HG02981 (cell line): ENCODE measurements at regions not wholly inside any gene's neighbourhood (a gene's known extent, or its start where the extent isn't known, plus 50 kb on each side); places are given as distances from the start of the nearest gene placed in this dataset.

Experiments
- ATAC-seq: cut with Tn5 transposase; IDR thresholded peaks from one replicate; pipeline ENCODE4 v1.9.1; 2021; ENCODE audit warnings: mild to moderate bottlenecking, moderate library complexity; ENCODE audit not compliant: unreplicated experiment

DNA sequence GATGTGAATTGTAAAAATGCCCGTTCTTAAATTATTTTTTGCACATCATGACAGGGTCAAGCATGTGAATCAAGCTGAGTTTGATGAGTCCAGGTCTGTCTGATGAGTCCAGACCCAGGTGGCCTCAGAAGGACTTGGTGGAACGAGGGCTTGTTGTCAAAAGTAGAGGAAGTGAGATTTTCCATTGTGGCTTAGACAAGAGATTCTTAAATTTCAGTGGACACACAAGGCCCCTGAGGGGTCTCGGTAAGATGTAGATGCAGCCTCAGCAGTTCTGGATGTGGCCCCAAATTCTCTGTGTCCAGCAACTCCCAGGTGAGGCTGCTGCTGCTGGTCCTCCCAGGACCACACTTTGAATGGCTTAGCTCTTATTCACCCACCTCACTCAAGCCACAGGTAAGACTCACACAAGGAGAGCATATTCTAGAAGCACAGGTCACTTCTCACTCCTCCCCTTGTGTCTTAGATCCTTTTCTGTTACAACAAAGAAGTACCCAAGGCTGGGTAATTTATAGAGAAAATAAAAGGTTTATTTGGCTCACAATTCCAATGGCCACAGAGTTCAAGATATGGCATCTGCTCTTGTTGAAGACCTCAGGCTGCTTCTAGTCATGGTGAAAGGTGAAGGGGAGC, 98.8 kb downstream of the GGTLC2 start:
- ATAC-seq: no peak

DNA sequence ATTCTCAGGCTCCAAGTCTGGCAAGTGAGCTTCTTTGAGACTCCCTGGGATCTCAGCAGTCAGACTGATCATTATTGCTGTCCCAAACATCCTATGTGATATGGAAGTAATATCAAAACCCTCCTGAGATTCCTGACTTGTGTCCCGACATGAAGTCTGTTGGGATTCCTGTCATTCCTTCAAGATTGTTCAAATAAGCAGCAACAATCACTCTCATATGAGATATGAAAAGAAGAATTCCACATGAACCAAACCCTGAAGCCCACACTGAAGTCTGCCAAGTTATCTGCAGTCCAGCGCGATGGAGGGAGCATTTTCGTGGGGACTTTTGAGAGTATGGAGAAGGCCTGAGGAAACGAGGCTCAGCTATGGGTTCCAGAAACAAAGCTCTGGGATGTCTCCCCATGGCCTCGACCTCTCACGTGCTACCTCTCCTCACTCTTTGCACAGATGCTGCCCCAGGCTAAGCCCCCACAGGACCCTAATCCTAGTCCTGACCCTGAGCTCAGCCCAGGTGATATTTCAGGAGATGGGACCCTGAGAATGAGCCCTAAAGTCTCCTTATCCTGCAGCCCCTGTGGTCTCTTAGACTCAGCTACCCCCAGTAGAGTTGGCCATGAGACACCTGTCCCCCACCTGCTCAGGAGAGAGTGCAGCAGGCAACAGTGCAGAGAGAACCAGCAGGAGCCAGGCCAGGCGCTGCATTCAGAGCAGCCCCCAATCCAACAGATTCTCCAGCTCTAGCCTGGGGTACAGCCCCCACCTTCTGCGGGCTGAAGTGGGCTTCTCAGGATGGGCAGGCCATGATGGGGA, 100.2 kb downstream of the GGTLC2 start:
- ATAC-seq: no peak

DNA sequence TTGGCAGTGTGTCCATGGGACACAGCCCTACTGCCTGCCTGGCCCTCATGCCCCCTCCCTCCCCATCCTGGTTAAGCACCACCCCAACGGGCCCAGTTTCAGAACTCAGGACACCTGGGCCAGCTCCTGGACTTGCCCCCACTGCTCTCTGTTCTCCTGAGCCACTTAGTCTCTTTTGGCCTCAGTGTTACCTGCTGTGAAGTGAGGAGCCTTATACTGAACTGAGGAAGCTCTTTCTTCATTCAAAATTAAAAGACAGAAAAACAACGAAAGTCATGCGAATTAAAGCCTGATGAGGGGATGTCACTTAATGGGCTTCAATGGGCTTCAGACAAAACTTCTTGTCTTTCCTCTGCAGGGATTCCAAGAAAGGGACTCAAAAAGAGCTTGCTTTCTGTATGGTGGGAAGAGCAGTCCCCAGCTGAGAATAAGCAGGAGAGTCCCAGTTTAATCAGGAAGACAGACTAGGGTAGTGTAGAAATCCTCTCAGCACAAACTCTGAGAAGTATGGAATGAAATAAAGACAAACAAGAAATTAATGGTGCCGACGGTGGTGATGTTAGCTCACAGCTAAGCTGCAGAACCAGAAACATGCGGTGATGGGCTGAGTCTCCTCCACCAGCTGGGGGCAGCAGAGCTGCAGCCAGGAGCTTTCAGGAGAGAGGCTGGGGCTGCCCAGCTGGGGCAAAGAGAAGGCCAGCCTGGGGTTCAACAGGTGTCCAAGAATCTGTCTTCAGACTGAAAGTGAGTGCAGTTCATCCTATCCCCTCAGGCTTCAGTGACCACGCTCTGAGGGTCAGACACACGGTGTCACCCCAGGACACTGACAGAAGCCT, 101.0 kb downstream of the GGTLC2 start:
- no peak for ATAC-seq

DNA sequence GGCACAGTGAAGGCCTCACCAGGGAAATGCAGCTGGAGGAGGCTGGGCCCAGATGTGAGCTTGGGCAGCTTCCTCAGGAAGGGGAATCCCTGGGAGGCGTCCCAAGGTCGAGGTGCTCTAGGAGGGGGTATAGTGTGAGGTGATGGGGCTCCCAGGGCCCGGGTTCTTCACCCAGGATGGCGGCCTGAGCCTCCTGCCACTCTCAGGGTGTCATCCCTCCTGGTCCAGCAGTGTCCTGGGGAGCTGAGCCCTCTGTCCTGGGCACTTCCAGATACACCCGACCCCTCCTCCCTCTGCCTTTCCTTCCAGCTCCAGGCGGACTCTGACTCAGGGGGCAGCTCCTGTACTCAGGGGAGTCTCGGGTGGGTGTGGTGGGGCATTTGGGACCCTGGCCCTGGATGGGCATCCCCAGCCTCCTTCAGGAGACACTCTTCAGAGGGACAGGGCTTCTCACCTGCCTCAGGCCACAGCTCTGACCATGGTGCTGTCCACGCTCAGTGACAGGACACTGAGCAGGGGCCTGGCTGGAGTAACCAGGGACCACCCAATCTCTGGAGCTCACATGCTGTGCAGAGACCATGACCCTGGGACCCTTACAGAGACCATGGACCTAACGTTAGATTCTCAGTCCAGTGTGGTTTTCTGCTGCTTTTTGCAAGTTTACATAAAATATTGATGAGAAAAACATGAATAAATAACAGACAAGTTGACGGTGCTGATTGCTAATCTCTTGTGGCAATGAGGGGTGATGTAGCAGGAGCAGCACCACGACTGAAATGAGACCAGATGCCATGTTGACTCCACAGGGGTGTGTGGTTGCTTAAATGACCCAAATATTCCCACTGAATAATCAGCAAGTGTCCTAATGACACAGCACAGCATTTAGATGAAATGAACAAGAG, 101.9 kb downstream of the GGTLC2 start:
- no peak for ATAC-seq

DNA sequence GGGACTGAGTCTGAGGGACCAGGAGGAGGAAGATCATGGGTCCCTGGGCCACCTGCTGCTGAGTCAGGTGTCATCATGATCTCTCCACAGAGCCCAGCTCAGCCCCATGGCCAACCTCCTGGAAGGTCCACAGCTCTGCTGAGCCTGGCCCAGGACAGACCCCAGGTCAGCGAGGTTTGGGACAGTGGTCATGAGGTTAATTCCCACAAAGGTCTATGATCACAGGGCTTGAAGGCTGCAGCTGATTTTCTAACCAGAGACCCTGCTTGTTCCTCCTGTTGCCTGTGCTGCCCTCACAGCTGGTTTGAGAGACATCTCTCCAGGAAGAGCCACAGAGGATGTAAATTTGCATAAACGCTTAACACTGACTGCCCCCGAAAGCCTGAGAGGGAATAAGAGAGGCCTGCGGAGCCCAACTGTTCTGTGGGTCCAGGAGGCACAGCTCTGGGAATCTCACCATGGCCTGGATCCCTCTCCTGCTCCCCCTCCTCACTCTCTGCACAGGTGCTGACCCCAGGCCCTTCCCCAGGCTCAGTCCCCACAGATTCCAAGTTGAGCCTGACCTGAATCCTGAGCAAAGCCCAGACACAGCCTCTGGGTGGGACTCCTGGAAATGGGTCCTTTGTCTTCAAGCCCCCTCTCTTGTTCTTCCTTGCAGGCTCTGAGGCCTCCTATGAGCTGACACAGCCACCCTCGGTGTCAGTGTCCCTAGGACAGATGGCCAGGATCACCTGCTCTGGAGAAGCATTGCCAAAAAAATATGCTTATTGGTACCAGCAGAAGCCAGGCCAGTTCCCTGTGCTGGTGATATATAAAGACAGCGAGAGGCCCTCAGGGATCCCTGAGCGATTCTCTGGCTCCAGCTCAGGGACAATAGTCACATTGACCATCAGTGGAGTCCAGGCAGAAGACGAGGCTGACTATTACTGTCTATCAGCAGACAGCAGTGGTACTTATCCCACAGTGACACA, 102.8 kb downstream of the GGTLC2 start:
- no peak for ATAC-seq

DNA sequence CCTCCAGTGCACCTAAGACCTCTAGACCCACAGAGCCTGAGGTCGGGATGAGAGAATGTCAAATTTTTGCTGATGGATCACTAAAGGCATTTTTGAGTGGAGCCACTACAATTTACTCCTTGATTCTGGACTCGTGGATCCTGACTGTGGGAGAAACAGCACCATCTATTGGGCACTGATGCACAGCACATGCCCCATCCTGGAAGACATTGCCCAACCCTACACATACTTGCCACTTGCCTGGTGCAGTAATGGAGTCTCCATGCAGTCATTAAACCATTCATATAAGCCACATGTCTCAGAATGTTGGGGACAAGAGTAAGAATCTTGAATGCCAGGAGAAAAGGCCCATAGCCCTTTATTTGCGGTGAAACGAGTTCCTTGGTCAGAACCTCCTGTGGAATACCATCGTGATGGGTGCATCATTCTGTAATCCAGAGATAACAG, 103.9 kb downstream of the GGTLC2 start:
- no peak for ATAC-seq

DNA sequence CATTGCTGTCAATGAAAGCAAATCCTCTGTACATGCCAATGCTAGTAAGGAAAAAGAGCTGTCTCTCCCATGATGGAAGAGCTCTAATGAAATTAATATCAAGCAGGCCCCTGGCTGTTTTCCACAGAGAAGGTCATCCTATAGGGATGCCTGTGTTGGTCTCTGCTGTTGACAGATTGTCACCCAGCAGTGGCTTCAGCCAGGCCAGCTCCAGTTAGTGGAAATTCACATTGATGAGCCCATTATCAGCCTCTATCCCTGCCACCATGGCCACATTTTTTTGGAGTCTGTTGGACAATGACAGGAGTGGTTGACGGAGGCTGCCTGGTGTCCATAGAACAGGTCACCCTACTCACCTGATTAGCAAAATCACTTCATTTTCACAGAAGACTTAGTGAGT, 104.3 kb downstream of the GGTLC2 start:
- no peak for ATAC-seq

DNA sequence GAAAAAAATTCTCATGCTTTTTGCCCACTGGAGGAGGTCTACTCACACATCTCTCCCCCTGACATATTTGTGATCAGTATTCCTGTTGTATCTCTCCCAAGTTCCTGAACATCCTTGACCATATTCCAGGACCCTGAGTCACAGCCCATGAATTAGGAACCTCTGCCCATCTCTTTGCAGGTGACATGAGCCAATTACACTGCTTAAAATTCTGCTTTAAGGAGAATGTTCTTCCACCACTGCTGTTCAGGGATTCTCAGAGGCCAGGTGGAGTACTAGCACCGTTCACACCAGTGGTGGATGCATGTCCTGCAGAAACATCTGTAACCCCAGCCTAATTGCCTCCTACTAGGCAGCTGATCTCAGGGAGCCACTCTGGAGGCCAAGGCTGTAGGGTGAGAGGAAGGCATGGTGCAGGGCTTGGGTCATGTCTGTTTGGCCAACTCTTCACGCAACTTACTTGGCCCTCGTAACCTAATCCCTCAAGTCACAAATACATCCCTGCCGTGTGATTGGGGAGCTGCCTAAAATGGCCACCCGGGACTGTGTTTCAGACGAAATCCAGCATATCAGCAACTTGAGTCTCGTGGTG, 104.8 kb downstream of the GGTLC2 start:
- ATAC-seq: no peak

DNA sequence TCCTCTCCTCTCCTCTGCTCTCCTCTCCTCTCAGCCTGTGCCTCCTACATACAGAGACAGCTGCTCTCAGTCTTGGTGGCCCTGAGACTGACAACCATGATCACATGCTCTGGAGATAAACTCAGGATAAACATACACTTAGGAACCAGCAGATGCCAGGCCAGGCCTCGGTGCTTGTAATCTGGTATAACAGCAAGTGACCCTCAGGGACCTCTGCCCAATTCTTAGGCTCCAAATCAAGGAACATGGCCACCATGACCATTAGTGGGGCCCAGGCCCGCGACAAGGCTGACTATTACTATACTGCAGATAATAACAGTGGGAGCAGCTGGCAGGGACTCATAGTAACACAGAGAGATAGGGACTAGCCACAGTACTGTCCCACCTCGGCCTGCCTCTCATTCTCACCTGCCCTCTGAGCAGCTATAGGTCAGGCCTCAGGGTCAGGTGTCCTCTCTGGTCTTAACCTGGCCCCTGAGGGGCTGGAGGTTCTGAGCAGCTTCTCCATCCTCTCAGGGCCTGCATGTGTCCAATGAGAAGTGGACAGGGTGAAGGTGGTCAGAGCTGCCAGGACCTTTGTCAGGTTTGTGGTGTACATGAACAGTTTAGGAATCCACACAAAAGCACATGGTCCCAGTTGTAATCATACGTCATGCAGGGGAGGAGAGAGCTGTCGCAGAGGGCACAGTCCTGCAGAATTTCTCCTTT, 106.1 kb downstream of the GGTLC2 start:
- no peak for ATAC-seq

DNA sequence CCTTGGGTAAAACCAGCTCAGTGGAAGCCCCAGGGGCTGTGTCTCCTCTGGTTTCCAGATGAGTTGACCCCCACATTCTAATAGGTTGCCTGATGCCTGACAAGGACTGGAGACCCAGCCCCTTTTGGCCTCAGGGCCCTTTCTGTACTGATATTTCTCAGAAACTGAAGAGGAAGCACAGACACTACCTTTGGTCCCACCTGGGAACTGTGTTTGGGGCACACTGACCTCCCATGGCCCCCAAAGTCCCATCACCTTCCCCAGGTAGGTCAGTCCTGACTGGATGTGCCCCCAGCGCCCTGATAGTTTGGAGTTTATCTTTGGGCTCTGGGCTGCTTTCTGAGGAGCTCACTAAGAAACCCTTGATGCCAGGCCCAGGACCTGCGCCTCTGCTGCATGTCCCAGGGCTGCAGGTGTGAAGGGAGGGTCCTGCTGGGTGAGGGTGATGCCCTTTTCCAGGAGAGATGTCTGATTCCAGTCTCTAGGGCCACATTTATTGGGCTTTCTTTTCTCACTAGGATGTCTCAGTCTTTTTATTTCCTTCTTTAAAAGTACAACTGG, 106.7 kb downstream of the GGTLC2 start:
- no peak for ATAC-seq

DNA sequence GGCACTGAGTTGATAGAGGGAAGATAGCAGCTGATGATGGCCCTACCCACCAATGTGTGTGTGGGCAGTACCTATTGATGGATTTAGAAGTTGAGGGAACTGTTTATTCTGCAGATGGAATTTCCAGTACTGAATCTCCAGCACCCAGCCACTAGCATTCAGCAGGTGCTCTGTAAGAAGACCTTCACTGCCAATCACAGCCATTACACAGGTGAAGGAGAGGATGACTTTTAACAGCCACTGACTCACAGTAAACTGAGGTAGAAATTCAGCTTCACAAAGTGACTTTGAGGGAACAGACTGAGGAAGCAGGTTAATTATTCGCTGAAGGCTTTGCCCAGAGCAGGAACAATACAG, 107.8 kb downstream of the GGTLC2 start:
- no peak for ATAC-seq

DNA sequence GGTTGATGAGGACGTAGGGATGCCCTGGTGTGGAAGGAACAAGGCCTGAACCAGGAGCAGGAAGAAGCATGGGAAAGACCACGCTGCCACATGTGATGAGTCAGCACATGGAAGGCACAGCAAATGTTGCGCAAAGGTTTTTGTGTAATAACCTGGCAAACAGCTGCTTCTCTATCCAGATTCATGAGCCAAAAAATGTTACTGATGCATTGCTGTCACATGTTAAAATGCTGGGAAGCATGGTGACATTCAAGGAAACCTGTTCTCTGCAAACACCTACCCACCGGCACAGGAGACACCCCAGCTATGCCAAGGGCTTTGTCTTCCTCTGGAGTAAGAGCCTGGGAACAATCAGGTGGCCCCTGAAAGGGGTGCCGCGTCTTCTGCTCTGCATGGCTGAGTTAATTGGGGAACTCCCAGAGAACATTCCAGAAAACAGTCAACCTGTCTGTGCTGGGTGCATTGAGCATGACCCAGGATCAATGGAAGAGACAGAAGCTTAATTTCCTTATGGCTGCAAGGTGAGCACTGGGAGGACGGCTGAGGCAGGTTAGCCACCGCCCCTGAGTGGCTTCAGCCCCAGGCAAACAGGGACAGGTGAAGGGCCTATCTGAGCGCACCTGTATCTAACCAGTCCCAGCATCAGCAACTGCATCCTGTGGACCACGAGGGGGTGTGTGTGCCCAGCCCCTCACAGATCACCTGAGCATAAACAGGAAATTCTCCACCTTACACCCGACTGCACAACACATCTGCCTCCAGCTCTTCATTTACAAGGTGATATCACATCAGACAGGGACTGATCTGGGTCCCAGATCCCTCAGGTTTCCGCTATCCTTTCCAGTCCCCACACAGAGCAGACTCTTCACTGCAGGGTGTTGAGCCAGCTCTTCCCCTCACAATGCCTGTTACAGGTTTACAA, 108.4 kb downstream of the GGTLC2 start:
- no peak for ATAC-seq

DNA sequence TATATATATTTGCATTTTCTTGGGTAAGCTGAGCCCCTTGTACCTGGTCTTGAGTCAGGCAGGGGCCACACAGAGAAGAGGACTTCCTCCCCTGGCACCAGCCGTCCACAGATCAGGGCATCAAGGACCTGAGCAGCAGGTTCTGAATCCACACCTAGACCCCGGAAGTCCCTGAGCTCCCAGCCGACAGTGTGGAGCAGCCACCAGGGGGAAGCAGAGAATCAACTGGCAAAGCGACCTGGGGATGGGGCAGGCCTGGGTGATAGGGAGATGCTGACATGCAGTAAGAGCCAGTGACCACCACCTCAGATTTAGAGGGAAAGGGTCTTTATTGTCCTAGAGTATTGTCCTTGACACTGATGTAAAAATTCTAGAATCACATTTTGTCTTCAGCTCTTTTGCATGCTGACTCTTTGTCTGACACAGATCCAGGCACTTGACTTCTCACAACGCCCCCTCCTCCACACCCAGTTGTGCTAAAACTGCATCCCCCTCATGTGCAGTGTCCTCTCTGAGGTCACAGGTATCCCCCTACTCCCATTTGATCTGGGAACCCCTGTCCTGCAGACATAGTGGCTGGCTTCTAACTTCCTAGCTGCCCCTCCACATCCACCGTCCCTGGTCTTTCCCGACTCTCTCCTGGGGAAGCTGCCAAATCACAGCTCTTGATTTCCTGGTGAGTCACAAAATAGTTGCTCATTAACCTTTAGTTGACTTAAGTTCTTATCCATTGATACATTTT, 109.3 kb downstream of the GGTLC2 start:
- ATAC-seq: no peak

DNA sequence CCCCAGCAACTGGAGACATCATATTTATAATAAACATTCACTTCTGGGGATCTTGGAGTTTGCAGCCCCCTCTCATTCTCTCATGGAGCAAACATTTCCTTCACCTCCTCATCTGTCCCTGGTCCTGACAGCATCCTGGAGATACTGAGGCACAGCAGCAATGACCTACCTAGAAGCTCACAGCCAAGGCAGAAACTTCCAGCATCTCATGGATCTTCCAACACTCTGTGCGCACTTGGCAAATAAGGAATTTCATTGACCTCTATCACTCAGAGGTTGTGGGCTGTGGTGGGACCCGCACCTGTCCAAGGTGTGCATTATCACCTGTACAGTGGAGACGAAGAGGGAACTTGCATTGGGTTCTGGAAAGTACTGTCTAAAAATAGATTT, 109.8 kb downstream of the GGTLC2 start:
- ATAC-seq: no peak

DNA sequence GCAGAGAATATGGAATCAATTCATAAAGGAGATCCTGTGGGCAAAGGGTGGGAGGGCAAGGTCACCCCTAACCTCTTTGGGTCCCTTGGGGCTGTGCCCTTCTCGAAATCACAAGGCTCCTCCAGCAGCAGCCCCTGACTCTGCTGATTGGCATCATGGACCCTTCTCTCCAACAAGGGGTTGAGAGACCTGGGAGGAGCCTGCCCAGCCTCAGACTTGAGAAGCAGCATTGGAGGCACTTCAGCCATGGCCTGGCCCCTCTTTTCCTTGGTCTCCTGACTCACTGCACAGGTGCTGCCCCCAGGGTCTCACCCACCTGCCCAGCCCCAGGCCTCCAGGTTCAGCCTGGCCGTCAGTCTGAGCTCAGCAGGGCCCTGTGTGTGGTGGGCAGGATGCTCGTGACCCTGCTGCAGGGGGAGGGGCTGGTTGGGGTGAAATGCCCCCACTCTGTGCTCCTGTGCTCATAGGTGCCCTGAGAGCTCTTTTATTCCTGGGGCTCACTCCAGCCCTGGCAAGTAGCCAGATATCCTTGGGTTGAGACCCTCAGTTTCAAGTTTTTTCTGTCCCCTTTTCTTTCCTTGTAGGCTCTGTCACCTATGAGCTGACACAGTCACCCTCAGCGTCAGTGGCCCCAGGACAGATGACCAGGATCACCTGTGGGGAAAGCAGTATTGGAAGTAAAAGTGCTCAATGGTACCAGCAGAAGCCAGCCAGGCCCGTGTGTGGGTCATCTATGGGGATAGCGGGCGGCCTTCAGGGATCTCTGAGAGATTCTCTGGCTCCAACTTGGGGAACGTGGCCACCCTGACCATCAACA, 110.8 kb downstream of the GGTLC2 start:
- no peak for ATAC-seq

DNA sequence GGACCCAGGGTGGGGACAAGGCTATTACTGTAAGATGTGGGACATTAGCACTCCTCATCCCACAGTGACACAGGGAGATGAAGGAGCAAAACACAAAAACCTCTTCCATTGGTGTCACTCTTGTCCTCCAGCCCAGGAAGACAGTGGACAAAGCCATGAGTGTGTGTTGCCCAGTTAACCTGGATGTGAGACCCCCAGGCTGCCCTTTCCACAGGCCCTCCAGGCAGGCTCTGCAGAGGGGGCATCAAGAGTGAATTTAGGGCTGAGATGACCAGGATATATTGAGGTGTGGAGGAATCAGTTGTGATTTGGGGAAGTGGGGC, 111.3 kb downstream of the GGTLC2 start:
- no peak for ATAC-seq
